Activated naive CD8-positive, alpha-beta T cell treated with anti-CD3 and anti-CD28 coated beads, Interleukin-2, amount 50 U/mL, for 24 hours (primary cell): ENCODE measurements at regions not wholly inside any gene's neighbourhood (a gene's known extent, or its start where the extent isn't known, plus 50 kb on each side); places are given as distances from the start of the nearest gene placed in this dataset.

ENCODE experiments used
- ATAC-seq: fragments of 150-1000 bp; cut with Tn5 transposase; one replicate; pipeline ENCODE4 v1.10.0; 2021
- DNase-seq: peaks from one replicate; pipeline ENCODE4 v3.0.0; 2021
- H3K27ac Mint-ChIP-seq: one replicate; pipeline ENCODE4 v1.8.0; 2021; ENCODE audit warnings: mild to moderate bottlenecking, mixed read lengths
- H3K27me3 Mint-ChIP-seq: one replicate; pipeline ENCODE4 v1.8.0; 2021; ENCODE audit warnings: mixed read lengths
- H3K36me3 Mint-ChIP-seq: one replicate; pipeline ENCODE4 v1.8.0; 2021; ENCODE audit warnings: low read depth, mixed read lengths
- H3K4me1 Mint-ChIP-seq: one replicate; pipeline ENCODE4 v1.8.0; 2021; ENCODE audit warnings: mixed read lengths
- H3K4me3 Mint-ChIP-seq: one replicate; pipeline ENCODE4 v1.8.0; 2021; ENCODE audit warnings: mild to moderate bottlenecking, moderate library complexity, mixed read lengths
- H3K9me3 Mint-ChIP-seq: one replicate; pipeline ENCODE4 v1.8.0; 2021; ENCODE audit warnings: mixed read lengths

GRCh38 chr2:23268467-23269263 is 116.3 kb upstream of the KLHL29 start:
- ATAC-seq = no peak
- no peak overlapping the region for H3K27ac Mint-ChIP-seq
- peaks cover 14% of the 10 kb centered on the region for H3K27me3 Mint-ChIP-seq
- no peak for DNase-seq
- no peaks in the 10 kb centered on the region for H3K9me3 Mint-ChIP-seq
- no peaks in the 10 kb centered on the region for H3K4me1 Mint-ChIP-seq
- no peak overlapping the region for H3K4me3 Mint-ChIP-seq
- no peaks in the 10 kb centered on the region for H3K36me3 Mint-ChIP-seq

- H3K36me3 Mint-ChIP-seq = no peaks in the 10 kb centered on the region
- H3K4me1 Mint-ChIP-seq = no peaks in the 10 kb centered on the region
- no peak overlapping the region for H3K27ac Mint-ChIP-seq
- H3K9me3 Mint-ChIP-seq = no peaks in the 10 kb centered on the region
- DNase-seq (no peak), ATAC-seq (no peak)
- peaks cover 14% of the 10 kb centered on the region for H3K27me3 Mint-ChIP-seq
- H3K4me3 Mint-ChIP-seq = no peak overlapping the region
Measured at GRCh38 chr2:23269747-23270146, 115.2 kb upstream of the KLHL29 start.

- no peaks in the 10 kb centered on the region for H3K4me1 Mint-ChIP-seq
- H3K4me3 Mint-ChIP-seq = no peak overlapping the region
- H3K27ac Mint-ChIP-seq = no peak overlapping the region
- no peaks in the 10 kb centered on the region for H3K36me3 Mint-ChIP-seq
- peaks cover 14% of the 10 kb centered on the region for H3K27me3 Mint-ChIP-seq
- no peaks in the 10 kb centered on the region for H3K9me3 Mint-ChIP-seq
- DNase-seq (no peak), ATAC-seq (no peak)
Measured at GRCh38 chr2:23270810-23271209, 114.2 kb upstream of the KLHL29 start.

GRCh38 chr2:23271230-23271629 is 113.7 kb upstream of the KLHL29 start:
- Mint-ChIP-seq H3K27ac (no peak overlapping the region), H3K9me3 (no peaks in the 10 kb centered on the region), H3K4me3 (no peak overlapping the region), H3K27me3 (peaks cover 14% of the 10 kb centered on the region), H3K4me1 (no peaks in the 10 kb centered on the region), H3K36me3 (no peaks in the 10 kb centered on the region)
- DNase-seq = no peak
- no peak for ATAC-seq

- DNase-seq (no peak), ATAC-seq (no peak)
- Mint-ChIP-seq H3K27me3 (peaks cover 16% of the 10 kb centered on the region), H3K36me3 (no peaks in the 10 kb centered on the region), H3K4me3 (no peak overlapping the region), H3K9me3 (no peaks in the 10 kb centered on the region), H3K27ac (no peak overlapping the region), H3K4me1 (no peaks in the 10 kb centered on the region)
Measured at GRCh38 chr2:23273786-23274185, 111.2 kb upstream of the KLHL29 start.

GRCh38 chr2:23280401-23280800 is 104.6 kb upstream of the KLHL29 start:
- no peak overlapping the region for H3K27ac Mint-ChIP-seq
- H3K9me3 Mint-ChIP-seq = peaks cover 3% of the 10 kb centered on the region
- no peaks in the 10 kb centered on the region for H3K4me1 Mint-ChIP-seq
- no peaks in the 10 kb centered on the region for H3K36me3 Mint-ChIP-seq
- ATAC-seq (no peak), DNase-seq (no peak)
- no peak overlapping the region for H3K4me3 Mint-ChIP-seq
- peaks cover 2% of the 10 kb centered on the region for H3K27me3 Mint-ChIP-seq

- Mint-ChIP-seq H3K27me3 (no peaks in the 10 kb centered on the region), H3K4me3 (no peak overlapping the region), H3K36me3 (no peaks in the 10 kb centered on the region), H3K27ac (no peak overlapping the region), H3K4me1 (no peaks in the 10 kb centered on the region), H3K9me3 (peaks cover 3% of the 10 kb centered on the region)
- no peak for DNase-seq
- ATAC-seq = no peak
Measured at GRCh38 chr2:23283653-23284052, 101.3 kb upstream of the KLHL29 start.

GRCh38 chr2:23285091-23285800 is 99.7 kb upstream of the KLHL29 start:
- no peaks in the 10 kb centered on the region for H3K36me3 Mint-ChIP-seq
- peaks cover 3% of the 10 kb centered on the region for H3K9me3 Mint-ChIP-seq
- DNase-seq = no peak

GRCh38 chr2:23286031-23286757 is 98.8 kb upstream of the KLHL29 start:
- H3K9me3 Mint-ChIP-seq = peaks cover 3% of the 10 kb centered on the region
- DNase-seq (no peak), ATAC-seq (no peak)
- no peak overlapping the region for H3K27ac Mint-ChIP-seq
- H3K4me3 Mint-ChIP-seq = no peak overlapping the region
- no peaks in the 10 kb centered on the region for H3K36me3 Mint-ChIP-seq
- H3K4me1 Mint-ChIP-seq = no peaks in the 10 kb centered on the region
- H3K27me3 Mint-ChIP-seq = no peaks in the 10 kb centered on the region

More at GRCh38 chr2:23285091-23285800, 99.7 kb upstream of the KLHL29 start:
- H3K27ac Mint-ChIP-seq = no peak overlapping the region
- H3K27me3 Mint-ChIP-seq = no peaks in the 10 kb centered on the region
- ATAC-seq = no peak
- H3K4me1 Mint-ChIP-seq = no peaks in the 10 kb centered on the region
- no peak overlapping the region for H3K4me3 Mint-ChIP-seq

- H3K4me3 Mint-ChIP-seq = no peak overlapping the region
- no peaks in the 10 kb centered on the region for H3K36me3 Mint-ChIP-seq
- peaks cover 3% of the 10 kb centered on the region for H3K9me3 Mint-ChIP-seq
- H3K27ac Mint-ChIP-seq = no peak overlapping the region
- no peak for DNase-seq
- ATAC-seq = no peak
- H3K4me1 Mint-ChIP-seq = no peaks in the 10 kb centered on the region
- H3K27me3 Mint-ChIP-seq = no peaks in the 10 kb centered on the region
Measured at GRCh38 chr2:23286758-23287704, 97.9 kb upstream of the KLHL29 start.

GRCh38 chr2:23289671-23290070 is 95.3 kb upstream of the KLHL29 start:
- H3K4me1 Mint-ChIP-seq = no peaks in the 10 kb centered on the region
- H3K36me3 Mint-ChIP-seq = no peaks in the 10 kb centered on the region
- no peak overlapping the region for H3K27ac Mint-ChIP-seq
- ATAC-seq (no peak), DNase-seq (no peak)
- H3K4me3 Mint-ChIP-seq = no peak overlapping the region
- peaks cover 6% of the 10 kb centered on the region for H3K27me3 Mint-ChIP-seq
- H3K9me3 Mint-ChIP-seq = no peaks in the 10 kb centered on the region

- DNase-seq (no peak), ATAC-seq (no peak)
- Mint-ChIP-seq H3K27me3 (peaks cover 10% of the 10 kb centered on the region), H3K36me3 (no peaks in the 10 kb centered on the region), H3K9me3 (no peaks in the 10 kb centered on the region), H3K27ac (no peak overlapping the region), H3K4me3 (no peak overlapping the region), H3K4me1 (no peaks in the 10 kb centered on the region)
Measured at GRCh38 chr2:23291239-23291638, 93.7 kb upstream of the KLHL29 start.

GRCh38 chr2:23292024-23292423 is 93.0 kb upstream of the KLHL29 start:
- no peak for ATAC-seq
- H3K36me3 Mint-ChIP-seq = no peaks in the 10 kb centered on the region
- no peak overlapping the region for H3K4me3 Mint-ChIP-seq

GRCh38 chr2:23293063-23293462 is 91.9 kb upstream of the KLHL29 start:
- H3K9me3 Mint-ChIP-seq = no peaks in the 10 kb centered on the region
- no peaks in the 10 kb centered on the region for H3K36me3 Mint-ChIP-seq
- no peak overlapping the region for H3K4me3 Mint-ChIP-seq
- ATAC-seq (no peak), DNase-seq (no peak)
- H3K4me1 Mint-ChIP-seq = no peaks in the 10 kb centered on the region
- H3K27ac Mint-ChIP-seq = no peak overlapping the region
- peaks cover 11% of the 10 kb centered on the region for H3K27me3 Mint-ChIP-seq

More at GRCh38 chr2:23292024-23292423, 93.0 kb upstream of the KLHL29 start:
- Mint-ChIP-seq H3K27me3 (peaks cover 11% of the 10 kb centered on the region), H3K4me1 (no peaks in the 10 kb centered on the region), H3K27ac (no peak overlapping the region), H3K9me3 (no peaks in the 10 kb centered on the region)
- DNase-seq = no peak
